Endothelial cell (in vitro differentiated cells): ENCODE measurements at regions not wholly inside any gene's neighbourhood (a gene's known extent, or its start where the extent isn't known, plus 50 kb on each side); places are given as distances from the start of the nearest gene placed in this dataset.

Source experiments
- DNase-seq: peaks from one replicate; pipeline ENCODE4 v3.0.0; 2021; ENCODE audit warnings: low spot score
- H3K27ac Mint-ChIP-seq: one replicate; pipeline ENCODE4 v1.8.0; 2021; ENCODE audit warnings: mixed read lengths, inconsistent platforms; ENCODE audit not compliant: unreplicated experiment
- H3K27me3 Mint-ChIP-seq: one replicate; pipeline ENCODE4 v1.8.0; 2021; ENCODE audit warnings: mild to moderate bottlenecking, moderate library complexity, mixed read lengths, inconsistent platforms; ENCODE audit not compliant: unreplicated experiment
- H3K36me3 Mint-ChIP-seq: one replicate; pipeline ENCODE4 v1.8.0; 2021; ENCODE audit warnings: mild to moderate bottlenecking, low read depth, mixed read lengths, inconsistent platforms; ENCODE audit not compliant: unreplicated experiment
- H3K4me1 Mint-ChIP-seq: one replicate; pipeline ENCODE4 v1.8.0; 2021; ENCODE audit warnings: mild to moderate bottlenecking, mixed read lengths, inconsistent platforms; ENCODE audit not compliant: unreplicated experiment
- H3K4me3 Mint-ChIP-seq: one replicate; pipeline ENCODE4 v1.8.0; 2021; ENCODE audit warnings: mild to moderate bottlenecking, mixed read lengths, inconsistent platforms; ENCODE audit not compliant: unreplicated experiment
- H3K9me3 Mint-ChIP-seq: one replicate; pipeline ENCODE4 v1.8.0; 2021; ENCODE audit warnings: mixed read lengths, inconsistent platforms; ENCODE audit not compliant: unreplicated experiment
- CTCF ChIP-seq: fragments of 200-600 bp; sonication (generic); IDR thresholded peaks from one replicate; pipeline ENCODE4 v1.5.0; 2021; ENCODE audit warnings: antibody characterized with exemption; ENCODE audit not compliant: unreplicated experiment

GRCh38 chr2:878245-878930, 72.3 kb upstream of the SNTG2 start:
- Mint-ChIP-seq H3K27me3 (peaks cover 2% of the 10 kb centered on the region), H3K27ac (no peak overlapping the region), H3K36me3 (no peaks in the 10 kb centered on the region), H3K9me3 (no peaks in the 10 kb centered on the region), H3K4me3 (no peak overlapping the region), H3K4me1 (no peaks in the 10 kb centered on the region)
- no peak for TF ChIP-seq CTCF
- no peak for DNase-seq

- no peaks in the 10 kb centered on the region for H3K4me1 Mint-ChIP-seq
- H3K27me3 Mint-ChIP-seq = peaks cover 2% of the 10 kb centered on the region
- DNase-seq = no peak
- TF ChIP-seq CTCF = no peak
- H3K36me3 Mint-ChIP-seq = no peaks in the 10 kb centered on the region
- H3K9me3 Mint-ChIP-seq = no peaks in the 10 kb centered on the region
- H3K27ac Mint-ChIP-seq = no peak overlapping the region
- H3K4me3 Mint-ChIP-seq = no peak overlapping the region
These were observed 72.9 kb upstream of the SNTG2 start for GRCh38 chr2:877747-878146.

- Mint-ChIP-seq H3K4me3 (no peak overlapping the region), H3K27me3 (peaks cover 4% of the 10 kb centered on the region), H3K4me1 (peaks cover 8% of the 10 kb centered on the region), H3K36me3 (no peaks in the 10 kb centered on the region), H3K27ac (no peak overlapping the region), H3K9me3 (no peaks in the 10 kb centered on the region)
- DNase-seq = peak; percentile 0
- no peak for TF ChIP-seq CTCF
These were observed 74.7 kb upstream of the SNTG2 start for GRCh38 chr2:875687-876615.

- no peak for DNase-seq
- H3K27me3 Mint-ChIP-seq = peaks cover 6% of the 10 kb centered on the region
- H3K27ac Mint-ChIP-seq = no peak overlapping the region
- TF ChIP-seq CTCF = no peak
- H3K4me1 Mint-ChIP-seq = peaks cover 12% of the 10 kb centered on the region
- H3K4me3 Mint-ChIP-seq = no peak overlapping the region
- no peaks in the 10 kb centered on the region for H3K36me3 Mint-ChIP-seq
- H3K9me3 Mint-ChIP-seq = no peaks in the 10 kb centered on the region
These were observed 76.7 kb upstream of the SNTG2 start for GRCh38 chr2:873651-874580.
